ENCODE measurements at regions not wholly inside any gene's neighbourhood (a gene's known extent, or its start where the extent isn't known, plus 50 kb on each side); places are given as distances from the start of the nearest gene placed in this dataset.

DNA sequence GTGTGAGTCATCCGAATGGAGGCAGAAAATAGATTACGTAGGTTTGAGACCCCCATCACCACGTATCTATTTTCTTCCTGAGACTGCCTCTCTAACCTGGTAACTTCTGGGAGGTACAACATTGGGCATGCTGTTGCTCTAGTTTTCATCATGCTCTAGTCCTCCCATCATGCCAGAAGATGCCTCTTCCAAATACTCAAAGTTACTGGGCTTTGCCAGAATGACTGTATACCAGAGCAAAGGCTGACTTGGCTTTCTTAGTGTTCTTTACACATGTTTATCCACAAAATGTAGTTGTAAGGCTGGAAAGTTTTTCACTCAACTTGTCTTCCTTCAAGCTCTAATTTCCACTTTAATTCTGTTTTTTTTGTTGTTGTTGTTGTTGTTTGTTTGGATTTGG lies 370.5 kb downstream of the MDFIC start (continued):
- no peak for TF ChIP-seq USF2 (IDR thresholded peaks at IDR 0.05; ENCODE audit: low read length)
